ENCODE measurements at regions not wholly inside any gene's neighbourhood (a gene's known extent, or its start where the extent isn't known, plus 50 kb on each side); places are given as distances from the start of the nearest gene placed in this dataset.

DNA sequence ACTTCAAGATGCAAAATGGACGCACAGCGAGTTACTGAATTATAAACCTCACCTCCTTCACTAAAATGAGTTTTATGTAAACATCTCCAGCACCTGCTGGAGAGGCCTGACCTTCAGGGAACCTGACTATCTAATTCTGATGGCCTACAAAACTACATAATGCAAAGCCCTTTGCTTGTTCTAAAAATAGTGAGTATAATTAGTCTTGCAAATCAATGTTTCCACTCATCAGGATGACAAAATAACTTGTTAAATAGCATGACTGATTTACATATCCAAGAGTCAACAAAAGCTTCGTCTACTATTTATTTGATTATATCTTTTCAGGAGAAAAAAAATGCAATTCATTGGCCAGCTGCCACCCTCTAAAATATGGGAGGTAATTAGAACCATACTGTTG, 326.3 kb upstream of the MC4R start:
- Histone ChIP-seq H3K27me3 (ENCODE audit: control insufficient read depth, insufficient read depth, low read length) (no peaks in the 10 kb centered on the region), H3K27ac (ENCODE audit: low read depth, low read length) (no peak overlapping the region), H3K9me3 (ENCODE audit: control insufficient read depth, insufficient read depth, low read length) (no peaks in the 10 kb centered on the region; the same call in 1 of the 2 replicates), H3K4me3 (ENCODE audit: low read depth, low read length) (no peak overlapping the region)
- DNase-seq (ENCODE audit: low read depth, low spot score), result no peak
- TF ChIP-seq, protein P1, sequence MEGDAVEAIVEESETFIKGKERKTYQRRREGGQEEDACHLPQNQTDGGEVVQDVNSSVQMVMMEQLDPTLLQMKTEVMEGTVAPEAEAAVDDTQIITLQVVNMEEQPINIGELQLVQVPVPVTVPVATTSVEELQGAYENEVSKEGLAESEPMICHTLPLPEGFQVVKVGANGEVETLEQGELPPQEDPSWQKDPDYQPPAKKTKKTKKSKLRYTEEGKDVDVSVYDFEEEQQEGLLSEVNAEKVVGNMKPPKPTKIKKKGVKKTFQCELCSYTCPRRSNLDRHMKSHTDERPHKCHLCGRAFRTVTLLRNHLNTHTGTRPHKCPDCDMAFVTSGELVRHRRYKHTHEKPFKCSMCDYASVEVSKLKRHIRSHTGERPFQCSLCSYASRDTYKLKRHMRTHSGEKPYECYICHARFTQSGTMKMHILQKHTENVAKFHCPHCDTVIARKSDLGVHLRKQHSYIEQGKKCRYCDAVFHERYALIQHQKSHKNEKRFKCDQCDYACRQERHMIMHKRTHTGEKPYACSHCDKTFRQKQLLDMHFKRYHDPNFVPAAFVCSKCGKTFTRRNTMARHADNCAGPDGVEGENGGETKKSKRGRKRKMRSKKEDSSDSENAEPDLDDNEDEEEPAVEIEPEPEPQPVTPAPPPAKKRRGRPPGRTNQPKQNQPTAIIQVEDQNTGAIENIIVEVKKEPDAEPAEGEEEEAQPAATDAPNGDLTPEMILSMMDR (IDR thresholded peaks at IDR 0.05; ENCODE audit: low read depth, low read length), result no peak
- CTCF ChIA-PET, result no interaction called here
- POLR2A ChIA-PET, result no interaction called here

DNA sequence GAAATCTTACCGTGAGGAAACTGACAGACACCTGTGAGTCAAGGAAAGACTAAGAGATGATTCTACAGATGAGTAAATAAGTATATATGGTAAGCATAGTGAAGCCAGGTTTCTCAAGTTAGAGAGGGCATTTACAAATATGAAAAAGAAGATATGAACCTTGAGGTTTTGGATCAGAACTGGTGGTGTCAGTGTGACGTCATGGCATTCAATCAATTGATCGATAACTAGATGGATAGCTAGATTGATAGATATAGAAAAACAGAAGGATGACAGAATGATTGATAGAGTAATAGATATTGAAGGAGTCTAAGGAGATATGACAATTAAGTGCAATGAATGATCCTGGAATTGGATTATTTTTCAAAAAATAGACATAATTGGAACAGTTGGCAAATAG, 350.2 kb upstream of the MC4R start:
- ChIA-PET POLR2A (no interaction called here), CTCF (no interaction called here)
- Histone ChIP-seq H3K4me3 (ENCODE audit: low read depth, low read length) (no peak overlapping the region), H3K27ac (ENCODE audit: low read depth, low read length) (no peak overlapping the region), H3K9me3 (ENCODE audit: control insufficient read depth, insufficient read depth, low read length) (peaks cover 3% of the 10 kb centered on the region; the same call in 1 of the 2 replicates), H3K27me3 (ENCODE audit: control insufficient read depth, insufficient read depth, low read length) (no peaks in the 10 kb centered on the region)
- no peak for DNase-seq (ENCODE audit: low read depth, low spot score)
- TF ChIP-seq, protein P1 (IDR thresholded peaks at IDR 0.05; ENCODE audit: low read depth, low read length), result no peak

DNA sequence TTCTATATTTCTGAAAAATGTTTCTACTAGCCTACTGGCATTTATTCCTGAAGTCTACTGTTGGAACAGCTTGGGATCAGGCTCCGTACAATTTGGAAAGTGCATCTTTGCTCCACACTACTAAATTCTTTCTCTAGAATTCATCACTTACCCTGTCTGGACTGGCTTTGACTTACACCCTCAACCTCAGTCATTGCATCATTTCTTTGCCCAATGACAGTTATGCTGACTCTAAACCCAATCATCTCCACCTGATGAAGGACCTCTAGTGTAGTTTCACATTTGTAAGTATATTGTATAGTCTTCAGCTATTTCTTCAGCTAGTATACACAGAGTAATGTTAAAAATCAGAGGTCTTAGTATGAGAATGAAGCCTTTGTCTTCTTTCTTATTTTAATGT, 359.6 kb upstream of the MC4R start:
- Histone ChIP-seq H3K27me3 (ENCODE audit: control insufficient read depth, insufficient read depth, low read length) (no peaks in the 10 kb centered on the region), H3K9me3 (ENCODE audit: control insufficient read depth, insufficient read depth, low read length) (no peaks in the 10 kb centered on the region; the same call in 1 of the 2 replicates), H3K27ac (ENCODE audit: low read depth, low read length) (no peak overlapping the region), H3K4me3 (ENCODE audit: low read depth, low read length) (no peak overlapping the region)
- DNase-seq (ENCODE audit: low read depth, low spot score), result no peak
- POLR2A ChIA-PET, result no interaction called here
- CTCF ChIA-PET, result no interaction called here
- TF ChIP-seq, protein P1 (IDR thresholded peaks at IDR 0.05; ENCODE audit: low read depth, low read length), result no peak

DNA sequence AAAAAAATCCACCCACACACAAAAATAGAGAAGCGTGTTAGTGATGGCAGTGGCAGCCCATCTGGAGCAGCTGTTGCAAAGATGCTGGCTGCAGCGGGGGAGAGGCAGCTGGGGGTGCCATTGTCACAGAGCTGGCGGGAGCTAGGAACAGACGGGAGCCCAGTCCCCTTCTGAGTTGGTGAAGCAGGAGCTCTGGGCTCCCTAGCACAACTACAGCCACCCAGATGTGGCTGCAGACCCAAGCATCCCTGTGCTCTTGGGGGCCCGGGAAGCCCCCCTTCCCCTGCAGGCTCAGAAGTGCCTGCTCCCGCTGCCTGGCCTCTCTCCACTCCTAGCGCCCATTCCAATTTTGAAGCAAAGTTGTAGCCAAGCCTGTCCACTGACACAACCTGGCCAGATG, 366.6 kb upstream of the MC4R start:
- no peak for DNase-seq (ENCODE audit: low read depth, low spot score)
- Histone ChIP-seq H3K27me3 (ENCODE audit: control insufficient read depth, insufficient read depth, low read length) (no peaks in the 10 kb centered on the region), H3K4me3 (ENCODE audit: low read depth, low read length) (no peak overlapping the region), H3K27ac (ENCODE audit: low read depth, low read length) (no peak overlapping the region), H3K9me3 (ENCODE audit: control insufficient read depth, insufficient read depth, low read length) (peaks cover 12% of the 10 kb centered on the region)
- TF ChIP-seq, protein P1 (IDR thresholded peaks at IDR 0.05; ENCODE audit: low read depth, low read length), result no peak
- ChIA-PET CTCF (no interaction called here), POLR2A (no interaction called here)

DNA sequence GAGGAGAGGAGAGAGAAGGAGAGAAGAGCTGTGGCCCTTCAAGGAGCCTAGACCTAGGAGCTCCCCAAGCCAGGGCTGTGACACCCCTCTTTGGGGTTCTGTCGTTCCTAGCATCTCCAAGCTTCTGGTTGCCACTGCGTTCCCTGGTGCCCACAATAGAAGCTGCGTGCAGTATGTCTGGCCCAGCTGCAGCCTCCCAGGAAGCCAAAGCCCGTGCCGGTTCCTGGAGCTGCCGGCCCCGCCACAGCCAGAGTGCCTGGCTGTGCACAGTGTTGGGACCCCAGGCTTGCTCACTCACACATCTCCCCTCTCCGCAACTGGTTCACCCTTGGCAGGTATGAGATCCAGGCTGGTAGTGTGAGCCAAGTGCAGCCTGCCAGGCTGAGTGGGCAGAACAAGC, 367.7 kb upstream of the MC4R start:
- ChIA-PET CTCF (no interaction called here), POLR2A (no interaction called here)
- Histone ChIP-seq H3K27me3 (ENCODE audit: control insufficient read depth, insufficient read depth, low read length) (no peaks in the 10 kb centered on the region), H3K27ac (ENCODE audit: low read depth, low read length) (no peak overlapping the region), H3K4me3 (ENCODE audit: low read depth, low read length) (no peak overlapping the region), H3K9me3 (ENCODE audit: control insufficient read depth, insufficient read depth, low read length) (peaks cover 12% of the 10 kb centered on the region)
- TF ChIP-seq, protein P1 (IDR thresholded peaks at IDR 0.05; ENCODE audit: low read depth, low read length), result no peak
- no peak for DNase-seq (ENCODE audit: low read depth, low spot score)

Data from AG04450 (cell line).